A172 (cell line): ENCODE measurements at regions not wholly inside any gene's neighbourhood (a gene's known extent, or its start where the extent isn't known, plus 50 kb on each side); places are given as distances from the start of the nearest gene placed in this dataset.
"Not testable (repeated sequence)": the region's sequence is repeated elsewhere in the genome, so short reads cannot be mapped to it uniquely, and the experiment has no call there.

Experiments
- DNase-seq: peaks from one replicate; pipeline ENCODE4 v3.0.0-alpha.2; 2015; ENCODE audit warnings: low spot score

DNA sequence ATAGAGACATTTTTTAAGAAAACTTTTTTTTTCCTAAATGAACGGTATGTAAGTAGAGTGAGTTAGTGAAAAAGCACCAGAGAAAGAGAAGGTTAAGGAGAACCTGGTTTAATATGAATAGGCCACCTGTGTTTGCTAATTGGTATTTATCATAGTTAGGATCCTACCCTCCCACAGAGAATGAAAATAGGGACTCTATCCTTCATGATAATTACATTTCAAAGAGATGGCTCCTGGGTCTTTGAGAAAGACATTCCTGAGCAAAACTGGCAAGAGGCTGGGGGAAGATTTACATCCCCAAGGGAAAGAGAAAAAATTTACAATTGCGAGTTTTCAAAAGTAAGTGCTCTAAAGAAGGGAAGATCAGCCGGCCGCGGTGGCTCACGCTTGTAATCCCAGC lies 1284.5 kb downstream of the SLITRK1 start:
- no peak for DNase-seq

DNA sequence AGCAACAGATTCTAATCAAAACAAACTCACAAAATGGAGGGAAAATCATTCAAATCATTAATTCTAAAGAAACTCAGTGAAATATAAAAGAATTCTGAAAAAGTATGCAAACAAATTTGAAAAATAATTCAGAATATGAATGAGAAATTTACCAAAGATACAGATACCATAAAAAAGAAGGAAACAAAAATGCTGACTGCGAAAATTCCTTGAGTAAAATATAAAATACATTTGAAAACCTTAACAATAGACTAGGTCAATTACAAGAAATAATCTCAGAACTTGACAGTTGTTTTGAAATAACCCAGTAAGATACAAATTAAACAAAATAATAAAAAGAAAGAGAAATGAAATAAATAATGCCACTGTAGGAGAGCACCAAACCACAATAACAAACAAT lies 1289.0 kb downstream of the SLITRK1 start:
- no peak for DNase-seq

DNA sequence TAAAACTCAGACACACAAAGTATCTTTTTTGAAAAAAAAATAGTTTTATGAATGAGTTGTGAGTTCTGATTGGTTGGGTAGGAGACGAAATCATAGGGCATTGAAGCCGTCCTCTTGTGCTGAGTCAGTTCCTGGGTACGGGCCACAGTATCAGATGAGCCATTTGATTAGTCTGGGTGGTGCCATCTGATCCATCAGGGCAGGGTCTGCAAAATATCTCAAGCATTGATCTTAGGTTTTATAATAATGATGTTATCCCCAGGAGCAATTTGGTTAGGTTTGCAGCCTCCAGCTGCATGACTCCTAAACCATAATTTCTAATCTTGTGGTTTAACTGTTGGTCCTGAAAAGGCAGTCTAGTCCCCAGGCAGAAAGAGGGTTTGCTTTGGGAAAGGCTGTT lies 1310.6 kb downstream of the SLITRK1 start:
- no peak for DNase-seq

DNA sequence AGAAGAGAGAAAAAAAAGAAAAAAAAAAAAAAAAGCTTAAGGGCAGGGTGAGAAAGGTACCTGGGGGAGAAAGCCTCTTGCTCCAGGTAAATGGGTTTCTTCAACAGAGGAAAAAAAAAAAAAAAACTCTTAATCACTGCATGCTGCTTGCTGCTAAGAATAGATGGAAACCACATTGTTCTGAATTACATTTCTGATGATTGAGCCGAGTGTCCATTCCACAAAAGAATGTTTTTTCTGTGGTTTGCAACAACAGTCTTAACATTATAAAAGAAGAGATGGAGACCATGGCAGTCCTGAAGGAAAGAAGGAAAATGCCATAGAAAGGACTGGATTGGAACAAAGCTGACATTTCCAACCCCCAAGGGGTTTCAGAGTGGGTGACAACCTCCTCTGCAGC lies 1312.7 kb downstream of the SLITRK1 start:
- DNase-seq: no peak

DNA sequence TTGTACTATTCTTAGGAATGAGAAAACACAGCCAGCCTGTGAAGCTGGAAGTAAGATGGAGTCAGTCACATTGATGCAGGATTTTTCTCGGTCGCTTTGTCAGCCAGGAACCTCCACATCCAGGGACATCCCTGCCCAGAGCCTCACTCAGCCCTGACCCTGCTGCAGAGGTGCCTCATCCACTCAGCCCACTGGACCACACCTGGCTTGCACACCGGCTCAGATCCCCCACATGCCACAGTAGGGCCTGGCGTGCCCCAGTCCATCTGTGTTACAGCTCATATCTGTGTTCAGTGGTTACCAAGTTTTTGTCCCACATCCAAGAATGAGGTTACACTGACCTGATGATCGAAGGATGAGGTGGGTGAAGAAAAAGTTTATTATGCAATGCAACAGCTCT lies 1315.4 kb downstream of the SLITRK1 start:
- DNase-seq: no peak

DNA sequence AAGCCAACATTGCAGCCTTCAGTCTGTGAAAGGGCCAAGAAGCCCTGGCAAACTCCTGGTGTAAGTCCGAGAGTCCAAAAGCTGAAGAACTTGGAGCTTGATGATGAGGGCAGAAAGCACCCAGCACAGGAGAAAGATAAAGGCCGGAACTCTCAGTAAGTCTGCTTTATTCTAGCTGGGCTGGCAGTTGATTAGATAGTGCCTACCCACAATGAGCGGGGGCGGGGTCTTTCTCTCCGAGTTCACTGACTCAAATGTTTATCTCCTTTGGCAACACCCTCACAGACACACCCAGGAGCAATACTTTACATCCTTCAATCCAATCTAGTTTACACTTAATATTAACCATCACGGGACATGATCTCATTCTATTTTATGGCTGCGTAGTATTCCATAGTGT lies 1317.1 kb downstream of the SLITRK1 start:
- no peak for DNase-seq

DNA sequence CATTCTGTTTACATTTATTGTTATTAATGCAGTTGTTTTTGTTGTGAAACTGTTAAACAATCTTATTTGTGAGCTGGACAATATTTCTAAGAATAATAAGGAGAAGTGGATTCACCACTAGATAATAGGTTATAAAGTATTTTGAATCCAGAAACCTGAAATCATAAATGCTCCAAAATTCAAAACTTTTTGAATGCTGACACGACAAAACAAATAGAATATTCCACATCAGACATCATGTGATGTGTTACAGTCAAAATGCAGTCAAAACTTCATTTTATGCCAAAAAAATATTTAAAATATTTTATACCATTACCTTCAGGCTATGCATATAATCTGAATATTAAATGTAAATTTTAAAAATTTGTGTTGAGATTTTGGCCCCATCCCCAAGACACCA lies 1321.4 kb downstream of the SLITRK1 start:
- no peak for DNase-seq

DNA sequence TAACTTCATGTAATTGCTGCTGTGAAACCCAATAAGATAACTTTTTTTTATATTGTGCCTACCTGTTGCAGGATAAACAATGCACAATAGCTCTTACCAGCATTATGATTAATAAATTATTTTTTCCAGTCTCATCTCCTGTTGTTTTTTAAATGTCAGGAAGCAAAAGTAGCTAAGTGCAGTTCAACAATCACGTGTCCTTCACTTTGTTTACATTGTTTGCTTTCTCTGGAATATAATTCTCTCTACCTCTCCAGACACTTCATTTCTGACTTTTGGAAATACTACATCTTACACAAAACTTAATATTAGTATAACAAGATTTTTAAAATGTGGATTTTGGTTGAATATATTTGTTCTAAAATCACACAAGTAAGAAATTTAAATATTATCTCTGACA lies 1359.4 kb downstream of the SLITRK1 start:
- DNase-seq: no peak

DNA sequence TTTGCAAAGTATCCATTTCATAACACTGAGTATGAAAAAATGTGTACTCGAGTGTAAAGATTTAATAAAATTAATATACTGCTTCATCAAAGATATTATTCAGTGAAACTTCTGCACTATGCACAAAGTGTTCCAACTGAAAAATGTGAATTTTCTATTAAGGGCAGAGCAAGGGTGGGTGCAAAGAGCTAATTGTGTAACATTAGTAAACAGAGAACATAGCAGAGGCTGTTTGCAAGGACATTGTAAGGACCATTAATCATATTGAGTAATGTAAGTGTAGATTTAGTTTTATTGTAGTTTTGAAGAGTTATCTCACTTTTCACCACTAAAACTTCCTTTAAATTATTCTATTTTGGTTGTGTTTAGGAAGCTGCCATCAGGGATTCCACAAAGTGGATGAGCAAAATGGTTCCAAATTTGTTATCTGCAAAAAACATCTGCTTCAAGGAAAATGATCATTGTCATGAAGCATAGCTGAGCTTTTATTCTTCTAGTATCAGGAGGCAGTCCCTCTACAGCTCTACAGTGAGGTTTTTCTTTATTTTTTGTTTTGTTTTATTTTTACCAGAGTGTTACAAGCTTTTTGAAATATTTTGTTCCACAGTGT lies 1375.4 kb downstream of the SLITRK1 start:
- DNase-seq: no peak

DNA sequence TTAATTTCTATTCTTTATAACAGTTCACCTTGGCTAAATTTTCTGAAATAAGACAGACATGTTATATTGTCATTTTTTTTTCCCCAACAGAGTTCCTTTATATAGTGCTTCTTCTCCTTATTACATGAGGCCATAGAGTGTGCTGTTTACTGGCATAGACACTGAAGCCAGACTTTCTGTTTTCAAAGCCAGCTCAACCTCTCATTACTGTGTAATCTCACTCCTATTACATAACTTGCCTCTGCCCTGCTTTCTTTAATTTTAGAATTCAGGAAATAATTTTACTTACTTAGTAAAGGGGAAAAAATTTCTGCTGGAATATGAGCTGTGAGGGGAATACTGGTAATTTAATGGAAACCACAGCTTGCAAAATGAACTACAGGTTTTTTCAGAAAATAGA lies 1380.4 kb downstream of the SLITRK1 start:
- DNase-seq: no peak

DNA sequence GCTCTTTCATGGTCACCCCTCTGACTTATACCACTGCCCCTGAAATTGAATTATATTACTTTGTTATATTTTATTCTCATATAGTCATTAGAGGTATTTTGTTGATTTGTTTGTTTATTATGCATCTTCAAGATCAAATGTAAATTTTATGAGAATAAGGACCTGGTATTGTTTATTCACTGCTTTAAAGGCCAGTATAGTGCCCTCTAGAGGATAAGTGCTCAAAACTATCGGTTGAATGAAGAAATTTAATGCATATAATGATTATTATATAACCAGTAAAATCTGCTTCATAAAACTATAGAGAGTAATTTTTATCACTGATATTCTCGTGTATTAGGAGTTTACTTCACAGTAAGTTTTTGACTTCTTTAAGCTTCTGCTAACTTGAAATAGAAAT lies 1401.9 kb downstream of the SLITRK1 start:
- no peak for DNase-seq

DNA sequence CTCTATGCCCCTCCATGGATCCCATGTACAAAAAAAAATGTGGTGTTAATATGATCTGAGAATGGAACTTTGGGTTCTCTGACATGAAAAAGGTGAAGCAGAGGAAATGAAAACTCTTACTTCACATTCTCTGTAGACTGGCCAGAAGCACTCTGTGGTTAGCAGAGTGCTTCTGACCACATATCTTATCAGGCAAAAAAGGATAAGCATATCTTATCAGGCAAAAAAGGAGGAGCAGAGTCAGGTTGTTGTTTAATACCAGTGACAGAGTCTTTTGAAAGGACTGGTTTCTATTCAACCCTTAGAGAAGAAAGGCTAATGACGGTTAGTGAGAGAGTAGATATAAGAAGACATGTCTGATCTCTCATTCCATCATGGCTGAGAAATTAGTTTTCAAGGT lies 1404.8 kb downstream of the SLITRK1 start:
- no peak for DNase-seq

DNA sequence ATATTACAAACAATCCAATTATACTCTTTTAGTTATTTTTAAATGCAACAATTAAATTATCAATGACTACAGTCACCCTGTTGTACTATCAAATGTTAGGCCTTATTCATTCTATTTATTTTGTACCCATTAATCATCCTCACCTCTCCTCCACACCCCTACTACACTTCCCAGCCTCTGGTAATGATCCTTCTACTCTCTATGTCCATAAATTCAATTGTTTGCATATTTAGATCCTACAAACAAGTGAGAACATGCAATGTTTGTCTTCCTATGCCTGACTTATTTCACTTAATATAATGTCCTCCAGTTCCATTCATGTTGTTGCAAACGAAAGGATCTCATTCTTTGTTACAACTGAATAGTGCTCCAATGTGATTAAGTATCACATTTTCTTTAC lies 1414.6 kb downstream of the SLITRK1 start:
- no peak for DNase-seq

DNA sequence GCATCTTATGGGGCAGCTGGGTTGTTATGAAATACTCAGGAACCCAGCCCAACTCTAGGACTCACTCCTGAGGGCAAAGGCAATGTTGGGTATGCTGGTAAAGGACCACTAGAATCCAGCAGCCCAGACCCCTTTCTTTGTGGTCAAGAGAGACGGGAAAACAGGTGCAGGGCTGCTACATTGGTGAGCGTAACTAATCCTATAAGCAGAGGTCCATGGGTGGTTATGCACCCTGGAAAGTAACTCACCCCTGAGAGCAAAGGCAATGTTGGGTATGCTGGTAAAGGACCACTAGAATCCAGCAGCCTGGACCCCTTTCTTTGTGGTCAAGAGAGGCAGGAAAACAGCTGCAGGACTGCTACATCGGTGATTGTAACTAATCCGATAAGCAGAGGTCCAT lies 1422.7 kb downstream of the SLITRK1 start:
- DNase-seq: not testable (repeated sequence)

DNA sequence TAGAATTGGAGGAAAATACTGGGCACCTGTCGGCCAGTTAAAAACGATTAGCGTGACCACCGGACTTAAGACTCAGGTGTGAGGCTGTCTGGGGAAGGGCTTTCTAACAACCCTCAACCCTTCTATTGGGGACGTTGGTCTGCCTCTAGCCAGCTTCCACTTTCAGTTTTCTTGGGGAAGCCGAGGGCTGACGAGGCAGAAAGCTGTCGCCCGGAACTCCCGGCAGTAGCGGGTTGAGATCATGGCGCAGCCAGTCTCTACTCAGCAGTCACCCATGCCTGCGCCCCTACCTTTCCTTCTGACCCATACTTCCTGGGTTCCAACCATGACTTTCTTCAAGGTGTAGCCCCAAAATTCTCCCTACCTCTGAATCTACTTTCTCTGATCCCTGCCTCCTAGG lies 1424.1 kb downstream of the SLITRK1 start:
- no peak for DNase-seq

DNA sequence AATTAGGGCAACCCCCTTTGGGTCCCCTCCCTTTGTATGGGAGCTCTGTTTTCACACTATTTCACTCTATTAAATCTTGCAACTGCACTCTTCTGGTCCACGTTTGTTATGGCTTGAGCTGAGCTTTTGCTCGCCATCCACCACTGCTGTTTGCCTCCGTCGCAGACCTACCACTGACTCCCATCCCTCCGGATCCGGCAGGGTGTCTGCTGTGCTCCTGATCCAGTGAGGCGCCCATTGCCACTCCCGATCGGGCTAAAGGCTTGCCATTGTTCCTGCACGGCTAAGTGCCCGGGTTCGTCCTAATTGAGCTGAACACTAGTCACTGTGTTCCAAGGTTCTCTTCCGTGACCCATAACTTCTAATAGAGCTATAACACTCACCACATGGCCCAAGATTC lies 1424.7 kb downstream of the SLITRK1 start:
- not testable (repeated sequence) for DNase-seq

DNA sequence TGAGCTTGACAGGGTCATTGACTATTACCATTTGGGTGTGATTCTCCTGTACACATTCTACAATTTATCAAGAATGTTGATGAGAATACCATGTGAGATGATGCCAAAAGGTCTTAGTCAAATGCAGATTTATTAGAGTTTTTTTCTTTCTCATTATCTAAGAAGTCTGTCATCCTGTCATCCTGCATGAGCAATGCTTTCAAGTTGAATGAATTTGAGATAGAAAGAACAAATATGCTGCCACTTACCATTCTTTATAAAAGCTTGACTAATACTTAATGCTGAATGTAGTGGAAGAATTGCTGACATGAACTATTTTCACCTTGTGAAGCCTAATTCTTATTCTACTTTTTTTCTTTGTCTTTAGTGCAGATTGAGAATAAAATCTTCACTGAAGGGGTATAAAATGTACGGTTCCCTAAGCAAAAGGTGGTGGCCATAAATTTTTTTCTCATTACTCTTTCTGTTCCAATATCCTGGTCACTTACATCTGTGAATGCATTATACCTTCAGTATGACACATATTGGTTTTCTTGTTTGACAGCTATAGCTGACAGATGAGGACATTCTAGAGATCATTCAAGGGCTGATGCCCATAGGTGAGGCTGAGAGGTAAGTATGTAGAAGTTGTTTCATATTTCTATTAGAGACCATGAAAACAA lies 1434.7 kb downstream of the SLITRK1 start:
- no peak for DNase-seq

DNA sequence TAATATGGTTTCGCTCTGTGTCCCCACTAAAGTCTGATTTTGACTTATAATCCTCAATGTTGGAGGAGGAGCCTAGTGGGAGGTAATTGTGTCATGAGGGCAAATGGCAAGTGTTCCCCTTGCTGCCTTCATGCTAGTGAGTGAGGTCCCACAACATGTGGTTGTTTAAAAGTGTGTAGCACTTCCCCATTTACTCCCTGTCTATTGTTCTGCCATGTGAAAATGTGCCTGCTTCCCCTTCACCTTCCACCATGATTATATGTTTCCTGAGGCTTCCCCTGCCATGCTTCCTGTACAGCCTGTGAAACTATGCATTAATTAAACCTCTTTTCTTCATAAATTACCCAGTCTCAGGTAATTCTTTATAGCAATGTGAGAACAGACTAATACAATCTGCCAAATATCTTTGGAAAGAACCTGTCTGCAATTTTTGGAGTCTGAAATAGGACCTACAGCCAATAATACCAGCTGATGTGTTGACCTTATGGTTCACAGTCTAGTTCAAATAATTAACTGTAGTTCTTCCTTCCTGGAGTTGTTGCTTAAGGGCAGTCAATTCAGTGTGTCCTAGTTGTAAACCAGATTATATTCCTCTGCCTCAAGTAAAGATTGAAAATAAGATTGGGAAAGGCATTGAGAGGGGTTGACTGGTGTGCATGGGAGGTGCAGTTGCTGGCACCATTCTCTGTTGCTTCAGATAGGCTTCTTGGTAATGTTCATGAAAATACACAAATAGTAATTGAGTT lies 1442.9 kb downstream of the SLITRK1 start:
- DNase-seq: no peak

DNA sequence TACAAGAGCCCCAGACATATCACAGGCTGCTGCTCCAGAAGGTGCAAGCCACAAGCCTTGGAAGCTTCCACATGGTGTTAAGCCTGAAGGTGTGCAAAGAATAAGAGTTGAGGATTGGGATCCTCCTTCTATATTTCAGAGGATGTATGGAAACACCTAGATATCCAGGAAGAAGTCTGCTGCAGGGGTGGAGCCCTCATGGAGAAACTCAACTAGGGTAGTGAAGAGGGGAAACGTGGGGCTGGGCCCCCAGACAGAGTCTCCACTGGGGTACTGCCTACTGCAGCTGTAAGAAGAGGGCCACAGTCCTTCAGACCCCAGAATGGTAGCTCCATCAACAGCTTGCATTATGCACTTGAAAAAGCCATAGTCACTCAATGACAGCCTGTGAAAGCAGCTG lies 1444.0 kb downstream of the SLITRK1 start:
- no peak for DNase-seq

DNA sequence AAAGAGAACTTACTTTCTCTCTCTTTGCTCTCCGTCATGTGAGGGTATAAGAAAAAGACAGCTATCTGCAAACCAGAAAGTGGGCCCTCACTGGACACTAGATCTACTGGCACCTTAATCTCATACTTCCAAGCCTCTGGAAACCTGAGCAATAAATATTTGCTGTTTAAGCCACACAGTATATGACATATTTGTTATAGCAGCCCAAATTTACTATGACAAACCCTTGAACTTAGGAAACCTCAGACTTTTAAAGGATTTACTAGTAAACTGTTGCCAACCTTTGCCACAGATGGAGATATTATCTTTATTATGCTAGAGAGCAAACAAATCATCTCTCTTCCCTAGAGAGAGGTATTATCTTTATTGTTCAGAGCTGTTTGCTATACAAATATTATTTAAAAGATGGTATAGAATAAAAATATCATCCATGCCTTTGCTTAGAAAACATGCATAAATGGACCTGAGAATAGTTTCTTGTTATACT lies 1446.1 kb downstream of the SLITRK1 start:
- DNase-seq: no peak

DNA sequence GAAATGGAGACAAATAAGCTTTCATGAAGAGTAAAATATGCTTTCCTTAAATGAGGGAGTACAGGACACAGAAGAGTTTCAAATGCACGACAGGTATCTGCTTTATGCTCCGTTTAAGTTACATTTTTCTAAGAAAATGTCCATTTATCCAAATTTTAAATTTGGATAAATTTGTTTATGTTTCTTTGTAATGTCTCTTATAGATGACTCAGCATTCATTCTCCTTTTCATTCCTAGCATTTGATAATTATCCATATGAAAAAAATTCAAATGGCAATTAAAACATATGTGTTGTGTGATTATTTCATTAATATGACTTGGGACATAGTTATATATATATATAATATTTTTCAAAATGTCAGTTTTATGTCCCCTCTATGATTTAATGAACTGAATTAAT lies 1449.3 kb downstream of the SLITRK1 start:
- no peak for DNase-seq

DNA sequence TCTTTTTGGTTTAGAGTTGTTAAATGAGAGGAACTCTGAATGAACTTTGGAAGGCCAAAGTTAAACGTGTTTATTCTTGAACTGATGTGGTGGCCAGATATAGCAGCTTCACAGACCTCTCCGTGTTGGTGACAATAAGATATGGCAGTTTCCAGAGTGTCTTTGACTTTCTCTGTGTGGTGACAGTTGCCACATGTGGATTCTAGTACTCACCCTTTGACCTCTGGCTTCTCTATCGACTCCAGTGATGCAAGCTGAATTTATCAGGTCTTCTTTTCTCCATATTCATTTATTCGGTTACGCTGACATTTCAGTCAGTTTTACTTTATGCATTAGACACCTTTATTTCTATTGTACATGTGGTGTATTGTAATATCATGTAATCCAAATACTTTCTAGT lies 1469.5 kb downstream of the SLITRK1 start:
- no peak for DNase-seq

DNA sequence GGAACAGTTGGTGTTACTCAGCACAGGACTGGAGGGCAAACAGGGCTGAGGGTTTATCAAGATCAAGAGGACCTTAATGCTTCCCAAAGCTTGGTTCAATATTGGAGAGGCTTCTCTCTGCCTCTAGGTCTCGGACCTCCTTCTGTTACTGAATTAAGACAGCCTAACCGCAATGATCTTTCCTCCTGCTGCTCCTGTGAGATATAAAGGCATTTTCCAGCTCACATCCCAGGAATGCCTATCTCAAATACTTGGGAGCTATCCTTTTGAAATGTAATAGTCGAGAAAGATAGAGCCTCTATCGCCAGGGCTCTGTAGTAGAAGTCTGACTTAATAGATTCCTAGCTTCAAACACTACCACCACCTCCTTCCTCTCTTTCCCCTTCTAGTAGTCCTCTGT lies 1475.0 kb downstream of the SLITRK1 start:
- no peak for DNase-seq
